HepG2 (cell line): ENCODE measurements at regions not wholly inside any gene's neighbourhood (a gene's known extent, or its start where the extent isn't known, plus 50 kb on each side); places are given as distances from the start of the nearest gene placed in this dataset.

ENCODE experiments used
- ATAC-seq: fragments of 200-7000 bp; cut with Tn5 transposase; 3 replicates; pipeline ENCODE4 v1.9.1; 2020; ENCODE audit warnings: mild to moderate bottlenecking, moderate library complexity
- BruUV-seq: library from RNA; stranded (reverse); fragments of 400-500 nt; replicated peaks from 2 replicates; lab custom pipeline; 2021; lab: Mats Ljungman, UMichigan
- CTCF ChIA-PET: fragments of 300-600 bp; formaldehyde crosslinking; extraction: SDS; loops from one replicate; lab custom pipeline; 2021; ENCODE audit warnings: low total read pairs, inconsistent platforms, low intra/inter-chr PET ratio; lab: Yijun Ruan, JAX
- POLR2A ChIA-PET: fragments of 350-600 bp; sonication (Branson Sonifier 250); formaldehyde crosslinking; loops from one replicate; lab custom pipeline; 2020; ENCODE audit warnings: antibody characterized with exemption, inconsistent platforms; lab: Yijun Ruan, JAX
- DNase-seq: peaks from one replicate; pipeline ENCODE4 v3.0.0-alpha.2; 2015; ENCODE audit warnings: low spot score
- FAIRE-seq: peaks from 3 replicates; lab custom pipeline; 2011; peaks lifted over from hg19 to GRCh38; lab: Jason Lieb, UNC
- H2AFZ ChIP-seq: one replicate; pipeline ENCODE4 v1.6.1; 2011; ENCODE audit warnings: low read length, inconsistent platforms
- H3K27ac ChIP-seq: fragments of 300-600 bp; 3 replicates; pipeline ENCODE4 v1.8.0; 2011; ENCODE audit warnings: mixed run types, mild to moderate bottlenecking, mixed read lengths, low read length, inconsistent platforms; ENCODE audit not compliant: insufficient read depth; ENCODE audit errors: extremely low read length
- H3K27me3 ChIP-seq, 2 experiments: fragments of 200-600 bp in 1 of 2; 2 replicates in 1 of 2; 3 replicates in 1 of 2; pipeline versions ENCODE4 v1.6.0 to v1.8.0; 2011; ENCODE audit warnings: low read length in 2 of 2, mild to moderate bottlenecking in 2 of 2, moderate library complexity in 2 of 2, inconsistent platforms in 1 of 2; ENCODE audit not compliant: insufficient read depth in 2 of 2, control insufficient read depth in 1 of 2
- H3K36me3 ChIP-seq, 2 experiments: fragments of 200-600 bp in 1 of 2; replicated peaks in 1 of 2; 2 replicates in 1 of 2; 3 replicates in 1 of 2; pipeline versions ENCODE4 v1.5.1 to v1.8.0; 2011; ENCODE audit warnings: low read length in 2 of 2, inconsistent platforms in 1 of 2; ENCODE audit not compliant: insufficient read depth in 2 of 2, control insufficient read depth in 1 of 2
- H3K4me1 ChIP-seq: 2 replicates; pipeline ENCODE4 v1.5.1; 2012; ENCODE audit warnings: low read length, inconsistent platforms; ENCODE audit not compliant: insufficient read depth
- H3K4me2 ChIP-seq: 2 replicates; pipeline ENCODE4 v1.6.0; 2011; ENCODE audit warnings: low read depth, low read length, inconsistent platforms
- H3K4me3 ChIP-seq, 3 experiments: fragments of 200-600 bp in 1 of 3; sonication (generic), shearing (Covaris generic) in 1 of 3; replicated peaks in 1 of 3; 2 replicates each; pipeline ENCODE4 v1.5.1; 2011 to 2016; ENCODE audit warnings: low read length in 3 of 3, inconsistent platforms in 2 of 3, low read depth in 2 of 3, mild to moderate bottlenecking in 2 of 3, control low read depth in 1 of 3, mixed read lengths in 1 of 3; ENCODE audit not compliant: insufficient read depth in 1 of 3
- H3K79me2 ChIP-seq: one replicate; pipeline ENCODE4 v1.6.1; 2011; ENCODE audit warnings: low read length, inconsistent platforms; ENCODE audit not compliant: insufficient read depth
- H3K9ac ChIP-seq: 2 replicates; pipeline ENCODE4 v1.6.0; 2011; ENCODE audit warnings: mild to moderate bottlenecking, low read depth, low read length, inconsistent platforms; ENCODE audit not compliant: insufficient read depth
- H3K9me3 ChIP-seq: 2 replicates; pipeline ENCODE4 v1.5.1; 2012; ENCODE audit warnings: mild to moderate bottlenecking, low read length
- H4K20me1 ChIP-seq: 2 replicates; pipeline ENCODE4 v1.6.0; 2011; ENCODE audit warnings: inconsistent platforms, mild to moderate bottlenecking, low read length, moderate library complexity; ENCODE audit not compliant: insufficient read depth
- ATF5 ChIP-seq: sonication (generic); formaldehyde crosslinking; IDR thresholded peaks from 2 replicates; pipeline ENCODE4 v1.4.0; 2020; ENCODE audit warnings: mild to moderate bottlenecking, low read depth, missing genetic modification reagents
- DNMT1 ChIP-seq: sonication (generic); formaldehyde crosslinking; IDR thresholded peaks from 2 replicates; pipeline ENCODE4 v1.5.1; 2020; ENCODE audit warnings: mild to moderate bottlenecking, missing genetic modification reagents
- HNF4G ChIP-seq, 2 experiments: sonication (generic) in 1 of 2; formaldehyde crosslinking in 1 of 2; IDR thresholded peaks; 2 replicates each; pipeline versions ENCODE4 v1.4.0 to v1.6.1; 2011 to 2020; ENCODE audit warnings: borderline replicate concordance in 2 of 2, low read depth in 2 of 2, mild to moderate bottlenecking in 2 of 2, low read length in 1 of 2, missing genetic modification reagents in 1 of 2, moderate library complexity in 1 of 2
- HNRNPUL1 ChIP-seq: fragments of 200-400 bp; formaldehyde crosslinking; IDR thresholded peaks from 2 replicates; pipeline ENCODE4 v1.6.1; 2017; ENCODE audit warnings: low read depth, mild to moderate bottlenecking, low read length, moderate library complexity
- POGK ChIP-seq: sonication (generic); formaldehyde crosslinking; conservative IDR thresholded peaks from 2 replicates; pipeline ENCODE4 v1.8.0; 2022; ENCODE audit warnings: mild to moderate bottlenecking, moderate library complexity, missing genetic modification reagents
- PRPF4 ChIP-seq: fragments of 200-400 bp; formaldehyde crosslinking; IDR thresholded peaks from 2 replicates; pipeline ENCODE4 v1.6.1; 2016; ENCODE audit warnings: low read length, low read depth; ENCODE audit not compliant: poor library complexity, severe bottlenecking
- SIN3A ChIP-seq: IDR thresholded peaks from 2 replicates; pipeline ENCODE4 v1.6.1; 2011; ENCODE audit warnings: low read depth, mild to moderate bottlenecking, control low read depth, low read length, borderline replicate concordance
- TEAD3 ChIP-seq: optimal IDR thresholded peaks from 2 replicates; pipeline ENCODE3; 2016; ENCODE audit warnings: borderline replicate concordance
- ZBTB7B ChIP-seq: sonication (generic); formaldehyde crosslinking; IDR thresholded peaks from 2 replicates; pipeline ENCODE4 v1.4.0; 2020; ENCODE audit warnings: missing genetic modification reagents
- ZNF20 ChIP-seq: sonication (generic); formaldehyde crosslinking; IDR thresholded peaks from 2 replicates; pipeline ENCODE4 v1.4.0; 2020; ENCODE audit warnings: mild to moderate bottlenecking, moderate library complexity, missing genetic modification reagents
- ZNF264 ChIP-seq: sonication (generic); formaldehyde crosslinking; IDR thresholded peaks from 2 replicates; pipeline ENCODE4 v1.4.0; 2020; ENCODE audit warnings: missing genetic modification reagents
- ZNF274 ChIP-seq: sonication (generic); formaldehyde crosslinking; IDR thresholded peaks from 2 replicates; pipeline ENCODE4 v1.5.1; 2020; ENCODE audit warnings: mild to moderate bottlenecking, missing genetic modification reagents
- ZNF513 ChIP-seq: sonication (generic); formaldehyde crosslinking; conservative IDR thresholded peaks from 2 replicates; pipeline ENCODE4 v1.5.0; 2020; ENCODE audit warnings: missing genetic modification reagents
- ZSCAN22 ChIP-seq: sonication (generic); formaldehyde crosslinking; IDR thresholded peaks from 2 replicates; pipeline ENCODE4 v1.4.0; 2020; ENCODE audit warnings: mild to moderate bottlenecking, missing genetic modification reagents
- WGBS: methylation state at CpG from one replicate; pipeline ENCODE4 v1.1.6; 2017; ENCODE audit warnings: low lambda C conversion rate; 5-methylcytosine and 5-hydroxymethylcytosine counted together
- in situ Hi-C: cut with HindIII; loops from 2 replicates; pipeline ENCODE4 v1.10.0; 2017; ENCODE audit warnings: low pct_unique_long_range_greater_than_20kb; ENCODE audit not compliant: extremely low pct_ligation_motif_present
- intact Hi-C: fragments of 100-400 bp; cut with micrococcal nuclease; formaldehyde crosslinking; loops from one replicate; pipeline ENCODE4 v1.10.0; 2022; ENCODE audit not compliant: unreplicated experiment
- TF ChIP-seq, protein P1 (sequence below): sonication (generic); formaldehyde crosslinking; IDR thresholded peaks from 2 replicates; pipeline ENCODE4 v1.4.0; 2020; ENCODE audit warnings: missing genetic modification reagents
- TF ChIP-seq, protein P2 (sequence below): sonication (generic); formaldehyde crosslinking; IDR thresholded peaks from 2 replicates; pipeline ENCODE4 v1.5.0; 2020; ENCODE audit warnings: mild to moderate bottlenecking, low read depth, missing genetic modification reagents, borderline replicate concordance
- TF ChIP-seq, protein P3 (sequence below): sonication (generic); formaldehyde crosslinking; IDR thresholded peaks from 2 replicates; pipeline ENCODE4 v1.4.0; 2020; ENCODE audit warnings: low read depth, mild to moderate bottlenecking, missing genetic modification reagents

- Histone ChIP-seq H3K79me2 (no peaks in the 10 kb centered on the region), H3K4me3 (no peak overlapping the region), H3K4me1 (no peaks in the 10 kb centered on the region), H3K4me2 (no peak overlapping the region), H3K27ac (no peak overlapping the region), H3K9ac (no peak overlapping the region), H4K20me1 (no peaks in the 10 kb centered on the region), H2AFZ (no peak overlapping the region), H3K9me3 (no peaks in the 10 kb centered on the region), H3K27me3 (no peaks in the 10 kb centered on the region), H3K36me3 (no peaks in the 10 kb centered on the region)
- in situ Hi-C loops: no loop called here
- intact Hi-C loops: no loop called here
- no peak for ATAC-seq
- CTCF ChIA-PET: no interaction called here
- WGBS: 7% methylated on average over 7 of the region's 7 CpGs
- FAIRE-seq: no peak
- no TSS peak for BruUV-seq
- POLR2A ChIA-PET: no interaction called here
- no peak for DNase-seq
- TF ChIP-seq, protein P1, sequence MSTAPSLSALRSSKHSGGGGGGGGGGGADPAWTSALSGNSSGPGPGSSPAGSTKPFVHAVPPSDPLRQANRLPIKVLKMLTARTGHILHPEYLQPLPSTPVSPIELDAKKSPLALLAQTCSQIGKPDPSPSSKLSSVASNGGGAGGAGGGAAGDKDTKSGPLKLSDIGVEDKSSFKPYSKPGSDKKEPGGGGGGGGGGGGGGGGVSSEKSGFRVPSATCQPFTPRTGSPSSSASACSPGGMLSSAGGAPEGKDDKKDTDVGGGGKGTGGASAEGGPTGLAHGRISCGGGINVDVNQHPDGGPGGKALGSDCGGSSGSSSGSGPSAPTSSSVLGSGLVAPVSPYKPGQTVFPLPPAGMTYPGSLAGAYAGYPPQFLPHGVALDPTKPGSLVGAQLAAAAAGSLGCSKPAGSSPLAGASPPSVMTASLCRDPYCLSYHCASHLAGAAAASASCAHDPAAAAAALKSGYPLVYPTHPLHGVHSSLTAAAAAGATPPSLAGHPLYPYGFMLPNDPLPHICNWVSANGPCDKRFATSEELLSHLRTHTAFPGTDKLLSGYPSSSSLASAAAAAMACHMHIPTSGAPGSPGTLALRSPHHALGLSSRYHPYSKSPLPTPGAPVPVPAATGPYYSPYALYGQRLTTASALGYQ: no peak
- TF ChIP-seq ZSCAN22 (no peak), ZNF264 (CRISPR knock-in tag) (no peak), PRPF4 (no peak), POGK (no peak), ZNF20 (CRISPR knock-in tag) (no peak), ZNF513 (CRISPR knock-in tag) (no peak), TEAD3 (CRISPR knock-in tag) (no peak), SIN3A (no peak), HNF4G (IDR thresholded peaks at IDR 0.05; ENCODE audit: borderline replicate concordance, low read depth, low read length) (no peak), HNF4G (CRISPR knock-in tag; IDR thresholded peaks at IDR 0.05; ENCODE audit: borderline replicate concordance, low read depth) (no peak), ZBTB7B (no peak), DNMT1 (CRISPR knock-in tag) (no peak), HNRNPUL1 (no peak), ZNF274 (CRISPR knock-in tag) (no peak), ATF5 (no peak)
- TF ChIP-seq, protein P2, sequence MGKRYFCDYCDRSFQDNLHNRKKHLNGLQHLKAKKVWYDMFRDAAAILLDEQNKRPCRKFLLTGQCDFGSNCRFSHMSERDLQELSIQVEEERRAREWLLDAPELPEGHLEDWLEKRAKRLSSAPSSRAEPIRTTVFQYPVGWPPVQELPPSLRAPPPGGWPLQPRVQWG (CRISPR knock-in tag): no peak
- TF ChIP-seq, protein P3, sequence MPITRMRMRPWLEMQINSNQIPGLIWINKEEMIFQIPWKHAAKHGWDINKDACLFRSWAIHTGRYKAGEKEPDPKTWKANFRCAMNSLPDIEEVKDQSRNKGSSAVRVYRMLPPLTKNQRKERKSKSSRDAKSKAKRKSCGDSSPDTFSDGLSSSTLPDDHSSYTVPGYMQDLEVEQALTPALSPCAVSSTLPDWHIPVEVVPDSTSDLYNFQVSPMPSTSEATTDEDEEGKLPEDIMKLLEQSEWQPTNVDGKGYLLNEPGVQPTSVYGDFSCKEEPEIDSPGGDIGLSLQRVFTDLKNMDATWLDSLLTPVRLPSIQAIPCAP: no peak
Observed at GRCh38 chr6:91279740-91280493, 693.0 kb upstream of the MAP3K7 start.
